Transverse colon (tissue), 4 donors: ENCODE measurements at regions not wholly inside any gene's neighbourhood (a gene's known extent, or its start where the extent isn't known, plus 50 kb on each side); places are given as distances from the start of the nearest gene placed in this dataset.

Experiments used
- CTCF ChIP-seq, 5 experiments: fragments of 200-600 bp in 3 of 5; fragments of 450-650 bp in 2 of 5; sonication (generic) in 3 of 5; IDR thresholded peaks; 1 replicate in 2 of 5; 2 replicates in 3 of 5; pipeline ENCODE4 v1.5.1; 2016 to 2017; ENCODE audit warnings: antibody characterized with exemption in 5 of 5, inconsistent platforms in 3 of 5, mild to moderate bottlenecking in 2 of 5, moderate library complexity in 1 of 5
- EP300 ChIP-seq: sonication (generic); formaldehyde crosslinking; IDR thresholded peaks from one replicate; pipeline ENCODE4 v1.6.1; 2017; ENCODE audit warnings: antibody characterized with exemption, low read depth
- POLR2A ChIP-seq: fragments of 450-650 bp; IDR thresholded peaks from one replicate; pipeline ENCODE4 v1.6.1; 2016; ENCODE audit warnings: antibody characterized with exemption, mild to moderate bottlenecking, moderate library complexity
- POLR2AphosphoS5 ChIP-seq, 3 donors: sonication (generic); formaldehyde crosslinking; IDR thresholded peaks; one replicate each; pipeline ENCODE4 v1.6.1; 2016; ENCODE audit warnings: antibody characterized with exemption in 3 of 3

GRCh38 chr17:5820721-5821456 lies 236.6 kb upstream of the NLRP1 start:
- TF ChIP-seq CTCF (IDR thresholded peaks at IDR 0.05): no peak
- no peak for TF ChIP-seq POLR2AphosphoS5 (IDR thresholded peaks at IDR 0.05)
- no peak for TF ChIP-seq POLR2A
- no peak for TF ChIP-seq EP300
